ENCODE measurements at regions not wholly inside any gene's neighbourhood (a gene's known extent, or its start where the extent isn't known, plus 50 kb on each side); places are given as distances from the start of the nearest gene placed in this dataset.

- Histone ChIP-seq H3K36me3 (ENCODE audit: control insufficient read depth in 2 of 2, insufficient read depth in 1 of 2, low read length in 2 of 2) (no peaks in the 10 kb centered on the region), H3K4me1 (ENCODE audit: control insufficient read depth, insufficient read depth, low read length) (no peaks in the 10 kb centered on the region), H3K4me3 (ENCODE audit: low read depth, low read length) (no peak overlapping the region), H3K27ac (ENCODE audit: extremely low read depth, low read depth, low read length) (no peak overlapping the region), H3K9me3 (ENCODE audit: control insufficient read depth, insufficient read depth, low read depth, low read length) (no peaks in the 10 kb centered on the region)
- CTCF ChIA-PET, result no interaction called here
- TF ChIP-seq ZNF473 (tag by site-specific recombination; IDR thresholded peaks at IDR 0.05) (no peak), ZNF449 (tag by site-specific recombination; IDR thresholded peaks at IDR 0.05) (no peak), ZXDB (tag by site-specific recombination; IDR thresholded peaks at IDR 0.05) (no peak)
- POLR2A ChIA-PET, result no interaction called here
Measured at GRCh38 chr11:134678744-134679143, 266.7 kb upstream of the B3GAT1 start.

GRCh38 chr11:134677891-134678551 is 266.0 kb upstream of the B3GAT1 start:
- Histone ChIP-seq H3K4me3 (ENCODE audit: low read depth, low read length) (no peak overlapping the region), H3K9me3 (ENCODE audit: control insufficient read depth, insufficient read depth, low read depth, low read length) (no peaks in the 10 kb centered on the region), H3K4me1 (ENCODE audit: control insufficient read depth, insufficient read depth, low read length) (no peaks in the 10 kb centered on the region), H3K27ac (ENCODE audit: extremely low read depth, low read depth, low read length) (no peak overlapping the region), H3K36me3 (ENCODE audit: control insufficient read depth in 2 of 2, insufficient read depth in 1 of 2, low read length in 2 of 2) (no peaks in the 10 kb centered on the region)
- POLR2A ChIA-PET, result no interaction called here
- CTCF ChIA-PET, result no interaction called here
- TF ChIP-seq ZNF391 (tag by site-specific recombination; IDR thresholded peaks at IDR 0.05; ENCODE audit: borderline replicate concordance, low read depth), result no peak
- no peak for TF ChIP-seq PRDM6 (tag by site-specific recombination; IDR thresholded peaks at IDR 0.05)
- no peak for TF ChIP-seq ZNF560 (tag by site-specific recombination; IDR thresholded peaks at IDR 0.05; ENCODE audit: borderline replicate concordance)
- TF ChIP-seq ZBTB48 (tag by site-specific recombination; IDR thresholded peaks at IDR 0.05), result no peak
- no peak for TF ChIP-seq ZNF621 (tag by site-specific recombination; IDR thresholded peaks at IDR 0.05)
- no peak for TF ChIP-seq ZNF2 (tag by site-specific recombination; IDR thresholded peaks at IDR 0.05)
- TF ChIP-seq PATZ1 (tag by site-specific recombination; IDR thresholded peaks at IDR 0.05), result no peak
- no peak for TF ChIP-seq ZNF488 (tag by site-specific recombination; IDR thresholded peaks at IDR 0.05)
- no peak for TF ChIP-seq PRDM2 (tag by site-specific recombination; IDR thresholded peaks at IDR 0.05; ENCODE audit: borderline replicate concordance)
- no peak for TF ChIP-seq ZNF132 (tag by site-specific recombination; IDR thresholded peaks at IDR 0.05; ENCODE audit: borderline replicate concordance)
- TF ChIP-seq ZNF626 (tag by site-specific recombination; IDR thresholded peaks at IDR 0.05), result no peak
- TF ChIP-seq ZNF362 (tag by site-specific recombination; IDR thresholded peaks at IDR 0.05), result no peak
- no peak for TF ChIP-seq ZNF521 (tag by site-specific recombination; IDR thresholded peaks at IDR 0.05)
- TF ChIP-seq ZNF423 (tag by site-specific recombination; IDR thresholded peaks at IDR 0.05), result no peak
- TF ChIP-seq ZNF791 (tag by site-specific recombination; IDR thresholded peaks at IDR 0.05), result no peak
- TF ChIP-seq HOXC10 (CRISPR knock-in tag; IDR thresholded peaks at IDR 0.05), result no peak
- TF ChIP-seq ZNF707 (tag by site-specific recombination; IDR thresholded peaks at IDR 0.05), result no peak
- TF ChIP-seq ZNF768 (tag by site-specific recombination; IDR thresholded peaks at IDR 0.05), result no peak
- TF ChIP-seq SALL2 (tag by site-specific recombination; IDR thresholded peaks at IDR 0.05; ENCODE audit: borderline replicate concordance), result no peak

Data from HEK293 (cell line).